ENCODE measurements at regions not wholly inside any gene's neighbourhood (a gene's known extent, or its start where the extent isn't known, plus 50 kb on each side); places are given as distances from the start of the nearest gene placed in this dataset.

DNA sequence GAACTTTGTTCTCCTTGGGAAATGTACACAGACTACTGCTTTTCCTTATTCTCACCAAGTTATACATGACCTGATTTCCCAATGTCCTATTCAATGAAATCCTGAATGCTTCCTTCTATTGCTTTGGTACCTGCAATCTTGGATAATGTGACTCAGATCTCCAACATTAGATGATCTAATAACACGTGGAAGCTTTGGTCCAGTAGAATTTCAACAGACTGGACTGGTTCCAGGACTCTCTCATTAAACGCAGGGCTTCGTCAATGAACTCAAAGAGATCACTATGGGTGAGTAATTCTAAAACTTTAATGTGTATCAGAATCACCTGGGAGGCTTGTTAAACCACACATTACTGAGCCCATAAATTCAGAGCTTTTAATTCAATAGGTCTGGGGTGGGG, 413.6 kb upstream of the KCNH7 start:
- in situ Hi-C loops (cut with HindIII; ENCODE audit: low pct_unique_long_range_greater_than_20kb, low sequenced_read_pairs), result no loop called here
- no peak for DNase-seq (ENCODE audit: low read depth, low spot score)

DNA sequence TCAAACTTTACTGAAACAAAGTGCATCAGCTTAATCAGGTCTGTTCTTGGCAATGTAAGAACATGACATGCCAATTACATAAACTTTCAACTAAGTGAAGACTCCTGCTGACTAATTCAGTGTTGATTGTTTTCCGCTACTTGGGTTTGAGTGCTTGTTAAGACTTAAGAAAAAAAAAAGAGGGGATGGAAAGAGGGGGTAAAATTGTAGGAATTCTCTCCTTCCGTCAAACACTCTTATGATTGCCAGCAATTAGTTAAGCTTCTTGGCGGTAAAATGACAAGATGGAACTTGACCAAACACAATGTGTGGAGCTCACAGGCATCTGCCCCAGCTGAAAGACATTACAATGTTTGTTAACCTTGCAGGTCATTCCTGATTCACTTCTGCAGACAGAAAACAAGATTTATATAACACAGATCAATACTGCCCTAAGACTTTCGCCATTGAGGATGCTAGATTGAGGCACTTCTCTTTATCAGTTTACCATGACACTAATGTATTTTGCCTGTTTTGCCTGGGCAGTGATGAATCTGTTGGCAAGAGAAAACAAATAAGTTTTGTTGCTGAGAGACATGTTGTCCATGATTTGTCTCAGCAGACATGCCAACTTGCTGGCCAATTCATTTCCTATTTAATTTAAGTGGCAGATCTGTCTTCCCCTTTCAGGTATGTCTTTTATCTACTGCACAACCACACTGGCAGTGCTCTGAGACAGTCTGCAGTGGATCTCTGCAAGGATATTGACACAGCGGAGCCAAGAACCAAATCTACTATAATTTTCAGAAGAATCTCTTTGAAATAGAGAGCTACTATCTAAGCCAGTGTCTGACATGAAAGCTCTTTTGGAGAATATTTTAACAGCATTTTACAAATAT, 410.0 kb upstream of the KCNH7 start:
- DNase-seq (ENCODE audit: low read depth, low spot score), result no peak
- in situ Hi-C loops (cut with HindIII; ENCODE audit: low pct_unique_long_range_greater_than_20kb, low sequenced_read_pairs), result no loop called here

DNA sequence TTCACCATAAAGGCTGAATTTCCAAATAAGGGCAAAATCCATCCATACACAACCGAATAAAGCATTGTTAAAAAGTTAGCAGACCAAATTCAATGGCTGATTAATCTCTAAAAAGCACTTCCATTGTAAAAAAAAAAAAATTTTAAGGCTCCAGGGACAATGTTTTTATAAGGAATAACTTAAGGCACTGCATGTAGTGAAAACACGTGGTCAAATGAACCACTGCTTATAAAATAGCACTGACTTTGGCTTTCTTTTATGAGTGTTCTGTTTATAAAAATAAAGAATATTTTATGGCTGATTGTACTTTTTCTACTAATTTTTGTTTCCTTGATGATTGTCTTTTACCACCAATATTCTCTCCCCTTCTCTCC, 409.3 kb upstream of the KCNH7 start:
- in situ Hi-C loops (cut with HindIII; ENCODE audit: low pct_unique_long_range_greater_than_20kb, low sequenced_read_pairs), result no loop called here
- no peak for DNase-seq (ENCODE audit: low read depth, low spot score)

DNA sequence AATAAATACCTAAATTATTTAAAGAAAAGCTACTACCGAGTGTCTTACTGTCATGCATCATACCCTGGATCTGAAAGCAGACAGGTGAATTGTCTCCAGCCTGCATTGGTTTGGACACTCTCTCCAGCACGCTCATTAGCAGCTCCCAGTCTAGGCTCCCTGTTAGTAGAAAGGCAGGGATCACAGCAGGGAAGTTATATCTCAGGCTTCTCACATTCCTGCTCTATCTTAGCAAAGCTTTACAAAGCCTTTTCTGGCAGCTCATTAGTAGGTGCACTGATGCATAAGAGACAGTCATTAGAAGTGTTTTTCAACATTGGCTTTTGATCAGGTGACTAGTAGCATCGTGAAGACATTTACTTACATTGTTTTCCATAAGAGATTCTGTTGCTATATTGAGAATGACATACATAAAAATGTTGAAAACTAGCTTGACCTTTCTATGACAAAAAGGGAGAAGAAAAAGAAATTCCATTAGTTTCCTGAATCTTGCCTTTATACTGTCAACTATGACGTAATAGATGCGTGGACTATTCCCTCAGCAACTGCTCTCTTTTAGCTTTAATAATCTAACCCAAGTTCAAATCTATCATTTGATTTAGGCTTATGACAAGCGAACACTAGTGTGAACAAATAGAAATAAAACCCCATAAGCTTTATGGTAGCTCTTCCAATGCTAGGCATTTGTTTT, 408.7 kb upstream of the KCNH7 start:
- no peak for DNase-seq (ENCODE audit: low read depth, low spot score)
- in situ Hi-C loops (cut with HindIII; ENCODE audit: low pct_unique_long_range_greater_than_20kb, low sequenced_read_pairs), result no loop called here

DNA sequence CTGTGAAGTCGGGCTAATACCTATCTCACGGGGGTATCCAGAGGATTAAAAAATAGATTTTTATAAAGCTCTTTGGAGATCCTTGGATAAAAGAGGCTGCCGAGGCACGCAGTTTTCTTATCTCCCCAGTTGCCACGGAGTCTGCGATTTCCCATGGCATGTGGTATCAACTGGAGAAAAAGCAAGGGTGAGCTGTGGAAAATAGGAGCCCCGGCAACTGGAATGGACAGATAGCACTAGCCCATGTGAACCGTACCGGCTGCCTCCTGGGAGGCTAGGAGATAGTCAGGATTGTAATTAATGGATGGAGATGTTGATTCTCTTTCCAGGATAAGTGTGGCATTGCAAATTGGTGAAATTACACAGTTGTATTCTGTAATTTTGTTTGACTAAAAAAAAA, 407.6 kb upstream of the KCNH7 start:
- in situ Hi-C loops (cut with HindIII; ENCODE audit: low pct_unique_long_range_greater_than_20kb, low sequenced_read_pairs), result no loop called here

DNA sequence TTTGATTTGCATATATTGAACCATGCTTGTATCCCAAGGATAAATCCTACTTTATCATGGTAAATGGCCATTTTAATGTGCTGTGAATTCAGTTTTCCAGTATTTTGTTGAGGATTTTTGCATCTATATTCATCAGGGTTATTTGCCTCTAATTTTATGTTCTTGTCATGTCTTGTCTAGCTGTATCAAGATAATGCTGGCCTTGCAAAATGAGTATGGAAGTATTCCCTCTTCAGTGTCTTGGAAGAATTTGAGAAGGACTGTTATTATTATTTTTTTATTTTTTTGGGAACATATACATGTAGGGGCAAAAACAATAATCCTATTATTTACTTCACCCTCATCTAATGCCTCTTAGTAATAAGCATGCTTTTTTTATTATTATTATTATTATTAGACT, 398.0 kb upstream of the KCNH7 start:
- DNase-seq (ENCODE audit: low read depth, low spot score), result no peak
- in situ Hi-C loops (cut with HindIII; ENCODE audit: low pct_unique_long_range_greater_than_20kb, low sequenced_read_pairs), result no loop called here

More for the DNA sequence above, 407.6 kb upstream of the KCNH7 start:
- no peak for DNase-seq (ENCODE audit: low read depth, low spot score)

DNA sequence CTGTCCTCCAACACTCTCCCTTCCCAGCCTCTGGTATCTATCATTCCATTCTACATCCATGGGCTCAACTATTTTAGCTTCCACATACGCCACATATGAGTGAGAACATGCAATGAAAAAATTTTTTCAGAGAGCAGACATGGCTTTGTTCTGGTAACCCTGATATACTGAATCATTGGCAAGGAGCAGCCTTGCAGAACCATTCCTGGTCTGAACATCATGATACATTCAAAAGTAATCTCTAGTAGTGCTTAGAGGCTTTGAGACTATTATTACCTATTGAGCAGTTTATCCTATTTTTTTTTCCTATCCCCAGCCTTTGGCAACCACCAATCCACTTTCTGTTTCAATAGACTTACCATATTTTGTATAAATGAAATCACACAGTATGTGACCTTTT, 393.1 kb upstream of the KCNH7 start:
- in situ Hi-C loops (cut with HindIII; ENCODE audit: low pct_unique_long_range_greater_than_20kb, low sequenced_read_pairs), result no loop called here
- no peak for DNase-seq (ENCODE audit: low read depth, low spot score)

DNA sequence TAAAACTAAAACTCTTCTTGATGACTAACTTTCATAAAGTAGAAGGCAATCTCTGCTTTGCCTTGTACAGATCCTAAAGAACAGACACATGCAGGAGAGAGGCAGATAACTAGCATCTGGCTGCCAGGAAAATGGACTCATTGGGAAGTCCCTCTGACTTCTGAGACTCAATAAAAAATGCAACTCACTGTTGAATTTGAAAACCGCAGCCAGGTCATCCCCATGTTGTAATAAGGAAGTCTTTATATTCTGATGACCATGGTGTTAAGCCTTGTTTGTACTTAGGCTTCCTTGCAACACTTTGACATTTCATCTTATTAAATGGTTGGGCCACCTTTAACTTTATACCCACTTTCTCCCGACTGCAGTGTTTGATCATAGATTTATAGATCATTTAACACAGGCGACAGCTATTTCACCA, 375.1 kb upstream of the KCNH7 start:
- in situ Hi-C loops (cut with HindIII; ENCODE audit: low pct_unique_long_range_greater_than_20kb, low sequenced_read_pairs), result no loop called here
- peak; percentile 91 for DNase-seq (ENCODE audit: low read depth, low spot score)

DNA sequence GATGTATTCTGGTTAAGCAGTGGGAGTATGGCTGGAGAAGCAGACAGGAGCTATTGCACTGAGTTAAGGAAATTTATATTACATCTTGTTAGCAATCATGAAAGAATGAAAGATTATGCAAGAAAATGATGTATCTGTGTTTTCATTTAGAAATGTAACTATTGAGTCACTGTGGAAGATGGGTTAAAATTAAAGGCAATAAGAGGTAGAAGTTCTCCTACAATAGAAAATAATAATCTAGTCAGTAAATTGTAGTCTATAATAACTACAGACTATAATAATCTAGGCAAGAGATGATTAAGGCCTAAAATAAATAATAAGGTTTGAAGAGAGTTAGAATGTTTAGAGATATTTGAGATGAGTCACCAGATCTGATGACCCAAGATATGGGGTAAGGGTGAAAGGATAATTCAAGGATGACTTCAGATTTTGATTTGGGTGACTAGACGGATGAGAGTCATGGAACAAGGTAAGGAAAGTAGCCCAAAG, 371.9 kb upstream of the KCNH7 start:
- no peak for DNase-seq (ENCODE audit: low read depth, low spot score)
- in situ Hi-C loops (cut with HindIII; ENCODE audit: low pct_unique_long_range_greater_than_20kb, low sequenced_read_pairs), result no loop called here

DNA sequence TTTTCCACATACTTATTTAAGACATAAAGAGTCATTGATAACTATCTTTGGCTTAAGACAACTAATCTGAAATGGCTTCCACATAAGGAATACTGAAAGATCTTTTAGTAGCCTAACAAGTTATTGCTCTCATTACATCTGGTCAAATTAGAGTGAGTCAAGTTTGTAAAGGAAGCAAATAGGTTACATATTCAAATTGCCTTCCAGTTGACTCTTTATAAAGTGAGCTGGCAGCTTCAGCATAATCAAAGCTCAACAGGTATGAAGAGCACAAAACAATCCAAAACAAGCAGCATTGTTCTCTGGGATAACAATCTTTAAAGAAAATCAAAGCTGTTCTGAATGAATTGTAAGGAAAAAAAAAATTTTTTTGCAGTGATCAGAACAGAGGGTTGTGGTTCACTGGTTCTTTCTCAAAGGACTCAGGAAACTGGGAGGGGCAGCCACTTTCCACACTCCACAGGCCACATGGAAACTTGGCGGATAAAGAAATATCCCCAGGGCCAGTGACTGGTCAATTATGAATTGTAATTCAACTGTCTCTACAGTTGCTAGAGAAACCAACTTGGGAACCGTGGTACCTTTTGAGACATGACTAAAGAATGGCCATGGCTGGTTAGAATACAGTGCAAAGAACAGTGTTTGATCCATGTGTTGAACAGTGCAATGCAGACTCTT, 369.3 kb upstream of the KCNH7 start:
- in situ Hi-C loops (cut with HindIII; ENCODE audit: low pct_unique_long_range_greater_than_20kb, low sequenced_read_pairs), result no loop called here
- DNase-seq (ENCODE audit: low read depth, low spot score), result no peak

DNA sequence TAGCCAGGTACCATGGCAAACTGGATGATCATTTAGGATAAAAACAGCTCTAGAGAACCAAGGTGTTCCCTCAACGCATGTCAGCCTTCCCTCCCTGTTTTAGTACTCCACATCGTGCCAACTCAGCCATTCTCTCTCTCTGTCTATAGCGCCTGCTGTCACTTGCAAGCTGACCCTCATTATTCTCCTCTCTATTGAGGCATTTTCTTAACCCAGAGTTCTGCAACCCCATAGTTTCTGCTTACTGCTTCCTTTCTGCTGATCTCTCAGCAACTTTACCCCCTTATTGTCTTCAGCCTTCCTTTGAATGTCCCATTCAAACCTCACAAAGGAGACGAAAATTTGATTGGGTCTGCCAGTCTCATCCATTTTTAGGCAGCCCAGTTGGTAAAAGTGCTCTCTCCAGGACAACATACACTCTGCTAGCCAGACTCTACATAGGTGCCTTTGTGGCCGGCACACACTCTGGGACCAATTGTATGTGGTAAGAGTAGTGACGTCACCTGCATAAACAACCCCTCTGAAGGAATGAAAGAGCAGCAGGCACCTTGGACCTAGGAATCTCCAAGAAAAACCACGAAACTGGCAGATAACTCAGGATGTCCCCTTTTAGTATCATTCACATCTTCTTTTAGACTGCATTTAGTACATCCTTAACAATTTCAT, 367.2 kb upstream of the KCNH7 start:
- in situ Hi-C loops (cut with HindIII; ENCODE audit: low pct_unique_long_range_greater_than_20kb, low sequenced_read_pairs), result no loop called here
- no peak for DNase-seq (ENCODE audit: low read depth, low spot score)

DNA sequence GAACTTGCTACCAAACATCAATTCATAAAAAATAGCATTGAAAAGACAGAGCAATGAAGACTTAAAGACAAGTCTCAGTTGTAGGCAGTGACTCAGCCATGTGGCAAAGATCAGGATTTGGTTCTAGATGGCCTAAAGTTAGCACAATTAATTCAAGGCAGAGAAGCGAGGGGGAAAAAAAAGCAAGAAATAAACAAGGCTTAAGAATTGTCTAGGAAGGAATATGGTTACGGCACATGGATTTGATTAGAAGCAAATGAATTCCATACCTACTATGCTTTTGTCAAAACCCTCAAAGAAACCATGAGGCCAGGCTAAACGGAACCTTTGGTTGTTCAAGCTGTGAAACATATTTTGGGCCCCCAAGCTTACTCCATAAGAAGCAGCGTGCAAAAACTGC, 362.2 kb upstream of the KCNH7 start:
- in situ Hi-C loops (cut with HindIII; ENCODE audit: low pct_unique_long_range_greater_than_20kb, low sequenced_read_pairs), result no loop called here

DNA sequence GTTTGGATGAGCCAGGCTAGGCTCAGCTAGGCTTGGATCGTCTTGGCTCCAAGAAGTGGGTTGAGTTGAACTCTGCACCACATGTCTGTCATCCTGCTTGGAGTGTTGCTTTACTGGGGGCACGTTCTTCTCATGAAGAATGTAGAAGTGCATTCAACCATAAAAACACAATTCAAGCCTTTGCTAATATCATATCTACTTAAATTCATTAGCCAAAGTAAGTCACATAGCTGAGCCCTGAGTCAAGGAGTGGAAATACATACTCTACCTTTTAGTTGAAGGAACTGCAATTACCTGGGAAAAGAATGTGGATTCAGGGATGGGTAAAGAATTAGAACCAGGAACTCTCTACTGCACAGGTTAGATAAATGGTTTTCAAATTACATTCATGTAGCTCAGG, 360.4 kb upstream of the KCNH7 start:
- in situ Hi-C loops (cut with HindIII; ENCODE audit: low pct_unique_long_range_greater_than_20kb, low sequenced_read_pairs), result no loop called here
- DNase-seq (ENCODE audit: low read depth, low spot score), result no peak

More for the DNA sequence above, 362.2 kb upstream of the KCNH7 start:
- DNase-seq (ENCODE audit: low read depth, low spot score), result no peak

DNA sequence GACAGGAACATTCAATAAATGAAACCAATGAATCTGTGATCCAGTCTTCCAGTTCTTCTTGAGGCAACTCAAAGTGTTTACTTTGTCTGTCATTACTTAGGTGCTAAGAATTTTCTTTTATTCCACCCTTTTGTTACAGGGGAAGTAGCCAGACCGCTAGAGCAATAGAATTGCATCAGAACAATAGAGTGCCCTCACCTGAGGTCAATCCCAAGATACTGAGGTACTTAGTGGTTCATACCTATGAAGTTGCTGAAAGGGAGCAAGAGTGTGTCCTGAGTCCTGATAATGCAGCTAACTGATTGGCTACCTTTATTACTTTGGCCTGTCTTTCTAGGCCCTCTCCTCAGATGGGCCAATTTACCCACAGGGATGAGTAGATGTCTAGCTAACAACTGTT, 359.4 kb upstream of the KCNH7 start:
- in situ Hi-C loops (cut with HindIII; ENCODE audit: low pct_unique_long_range_greater_than_20kb, low sequenced_read_pairs), result no loop called here

DNA sequence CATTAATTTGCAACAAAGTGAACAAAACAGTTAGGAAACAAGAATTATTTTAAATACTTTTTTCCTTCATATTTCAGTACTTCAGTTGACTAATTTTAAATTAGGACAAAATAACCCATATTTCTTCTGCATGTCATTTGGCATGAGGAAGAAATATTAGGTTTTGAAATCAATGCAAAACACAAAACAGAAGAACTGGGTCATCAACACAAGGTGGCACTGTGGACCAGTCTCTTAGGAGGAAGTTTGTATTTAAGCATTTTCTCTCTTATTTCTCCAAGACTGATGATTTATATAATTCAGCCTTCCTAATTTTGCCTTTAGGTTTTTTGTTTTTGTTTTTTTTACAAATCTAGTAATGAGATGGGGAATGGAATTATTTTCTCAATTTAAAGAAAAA, 352.8 kb upstream of the KCNH7 start:
- peak; percentile 64 for DNase-seq (ENCODE audit: low read depth, low spot score)
- in situ Hi-C loops (cut with HindIII; ENCODE audit: low pct_unique_long_range_greater_than_20kb, low sequenced_read_pairs), result no loop called here

More for the DNA sequence above, 359.4 kb upstream of the KCNH7 start:
- no peak for DNase-seq (ENCODE audit: low read depth, low spot score)

DNA sequence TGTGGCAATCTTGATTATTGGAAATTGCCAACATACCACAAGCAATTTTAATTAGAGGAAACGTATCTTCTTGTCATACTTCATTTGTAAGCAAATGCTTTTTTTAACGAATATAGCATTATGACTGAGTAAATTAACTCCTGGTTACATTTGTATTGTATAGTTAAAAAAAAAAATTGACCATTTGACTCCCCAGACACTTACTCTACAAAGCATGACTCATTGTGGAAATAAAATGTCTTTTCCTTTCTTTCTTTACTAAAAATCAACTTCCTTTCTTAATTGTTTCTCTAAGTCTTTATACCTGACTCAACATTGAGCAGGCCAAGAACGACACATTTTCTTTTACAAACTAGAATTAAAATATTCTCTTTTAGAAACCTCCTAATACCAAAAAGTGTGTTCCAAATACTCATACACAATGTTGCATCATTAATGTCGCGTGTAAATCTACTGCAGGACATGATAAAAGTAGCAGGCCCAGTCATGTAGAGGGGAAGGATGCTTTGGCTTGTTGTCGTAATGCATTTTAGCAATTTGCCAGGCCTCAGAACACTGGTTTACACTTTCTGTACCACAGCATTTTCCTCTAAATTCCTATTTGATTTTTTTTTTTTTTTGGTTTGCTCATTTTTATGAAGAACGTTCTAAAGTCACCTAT, 349.6 kb upstream of the KCNH7 start:
- no peak for DNase-seq (ENCODE audit: low read depth, low spot score)
- in situ Hi-C loops (cut with HindIII; ENCODE audit: low pct_unique_long_range_greater_than_20kb, low sequenced_read_pairs), result no loop called here

DNA sequence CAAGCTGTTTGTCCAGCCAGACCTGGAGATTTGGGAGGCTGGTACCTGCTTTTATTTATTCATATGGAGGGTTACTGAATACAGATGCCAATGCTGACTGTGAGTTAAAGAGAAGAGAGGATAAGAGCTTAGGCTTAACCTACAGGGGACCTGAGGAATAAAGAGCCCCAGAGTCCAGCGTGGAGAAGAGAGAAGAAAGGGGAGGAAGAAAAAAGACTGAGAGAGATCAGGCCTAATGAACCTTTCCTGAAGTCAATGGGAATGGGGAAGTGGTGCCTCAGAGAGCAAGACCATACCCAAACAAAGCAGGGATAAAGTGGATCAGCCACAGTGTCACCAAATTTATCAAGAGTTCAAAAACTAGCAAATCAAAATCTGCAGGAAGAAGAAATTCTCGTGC, 348.6 kb upstream of the KCNH7 start:
- no peak for DNase-seq (ENCODE audit: low read depth, low spot score)
- in situ Hi-C loops (cut with HindIII; ENCODE audit: low pct_unique_long_range_greater_than_20kb, low sequenced_read_pairs), result no loop called here

Measured in SK-MEL-5 (cell line).